ENCODE measurements at regions not wholly inside any gene's neighbourhood (a gene's known extent, or its start where the extent isn't known, plus 50 kb on each side); places are given as distances from the start of the nearest gene placed in this dataset.

DNA sequence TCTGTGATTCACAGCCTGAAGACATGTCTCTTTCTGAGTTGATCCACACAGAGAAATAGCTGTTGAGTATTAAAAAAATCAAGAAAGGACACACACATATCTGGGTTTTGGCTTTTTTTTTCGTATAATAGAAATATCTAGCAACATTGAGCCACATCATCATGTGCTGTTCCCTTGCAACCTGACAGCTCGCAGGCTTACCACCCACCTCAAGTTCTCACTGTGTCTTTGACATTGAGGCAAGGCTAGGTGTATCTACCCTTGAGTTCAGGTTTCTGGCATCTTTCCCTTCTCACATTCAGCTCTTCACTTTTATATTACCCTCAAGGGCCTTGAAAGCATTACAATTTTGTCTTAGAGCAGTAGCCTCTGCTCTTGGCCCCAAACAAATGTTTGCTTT lies 490.3 kb upstream of the KIRREL3 start:
- TF ChIP-seq, protein P1, sequence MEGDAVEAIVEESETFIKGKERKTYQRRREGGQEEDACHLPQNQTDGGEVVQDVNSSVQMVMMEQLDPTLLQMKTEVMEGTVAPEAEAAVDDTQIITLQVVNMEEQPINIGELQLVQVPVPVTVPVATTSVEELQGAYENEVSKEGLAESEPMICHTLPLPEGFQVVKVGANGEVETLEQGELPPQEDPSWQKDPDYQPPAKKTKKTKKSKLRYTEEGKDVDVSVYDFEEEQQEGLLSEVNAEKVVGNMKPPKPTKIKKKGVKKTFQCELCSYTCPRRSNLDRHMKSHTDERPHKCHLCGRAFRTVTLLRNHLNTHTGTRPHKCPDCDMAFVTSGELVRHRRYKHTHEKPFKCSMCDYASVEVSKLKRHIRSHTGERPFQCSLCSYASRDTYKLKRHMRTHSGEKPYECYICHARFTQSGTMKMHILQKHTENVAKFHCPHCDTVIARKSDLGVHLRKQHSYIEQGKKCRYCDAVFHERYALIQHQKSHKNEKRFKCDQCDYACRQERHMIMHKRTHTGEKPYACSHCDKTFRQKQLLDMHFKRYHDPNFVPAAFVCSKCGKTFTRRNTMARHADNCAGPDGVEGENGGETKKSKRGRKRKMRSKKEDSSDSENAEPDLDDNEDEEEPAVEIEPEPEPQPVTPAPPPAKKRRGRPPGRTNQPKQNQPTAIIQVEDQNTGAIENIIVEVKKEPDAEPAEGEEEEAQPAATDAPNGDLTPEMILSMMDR (IDR thresholded peaks at IDR 0.05; ENCODE audit: poor library complexity, severe bottlenecking), result no peak
- TF ChIP-seq EZH2 (IDR thresholded peaks at IDR 0.05; ENCODE audit: borderline replicate concordance, insufficient read depth, low read length, poor library complexity, severe bottlenecking), result no peak
